ENCODE measurements at regions not wholly inside any gene's neighbourhood (a gene's known extent, or its start where the extent isn't known, plus 50 kb on each side); places are given as distances from the start of the nearest gene placed in this dataset.

GRCh38 chr21:27534206-27534605, 567.3 kb upstream of the ADAMTS5 start (continued):
- TF ChIP-seq ZNF462 (CRISPR knock-in tag; IDR thresholded peaks at IDR 0.05) (no peak), NANOG (IDR thresholded peaks at IDR 0.05; ENCODE audit: borderline replicate concordance) (no peak)

GRCh38 chr21:27532076-27532475, 565.2 kb upstream of the ADAMTS5 start:
- no peaks in the 10 kb centered on the region for H3K27me3 ChIP-seq (ENCODE audit: insufficient read depth)
- no peaks in the 10 kb centered on the region for H3F3A ChIP-seq (replicated peaks; ENCODE audit: low read depth)
- H3K4me3 Mint-ChIP-seq, result no peak overlapping the region
- no peaks in the 10 kb centered on the region for H3K36me3 ChIP-seq (ENCODE audit: insufficient read depth)
- no peaks in the 10 kb centered on the region for H3K9me2 ChIP-seq (ENCODE audit: insufficient read depth)
- no peaks in the 10 kb centered on the region for H3K4me1 Mint-ChIP-seq
- H3K27me3 Mint-ChIP-seq (ENCODE audit: insufficient read depth, low read depth, poor library complexity), result no peaks in the 10 kb centered on the region
- no peaks in the 10 kb centered on the region for H3K36me3 Mint-ChIP-seq (ENCODE audit: low read depth)
- H4K20me1 ChIP-seq (replicated peaks; ENCODE audit: insufficient read depth), result no peaks in the 10 kb centered on the region
- ATAC-seq (no peak), DNase-seq (ENCODE audit: low spot score) (no peak)
- H3K27ac Mint-ChIP-seq, result no peak overlapping the region; the same call in 1 of the 2 replicates
- no peak overlapping the region for H3K27ac ChIP-seq (ENCODE audit: low read depth)
- H2AFZ ChIP-seq, result no peak overlapping the region; the same call in 1 of the 2 replicates
- no peak overlapping the region for H3K4me2 ChIP-seq
- no peaks in the 10 kb centered on the region for H3K79me2 ChIP-seq (replicated peaks; ENCODE audit: insufficient read depth)
- no peaks in the 10 kb centered on the region for H3K4me1 ChIP-seq (ENCODE audit: insufficient read depth)
- no peak overlapping the region for H3K4me3 ChIP-seq
- no peaks in the 10 kb centered on the region for H3K9me3 Mint-ChIP-seq
- no peak for TF ChIP-seq EZH2phosphoT487 (IDR thresholded peaks at IDR 0.05; ENCODE audit: unreplicated experiment)
- TF ChIP-seq ZNF114 (CRISPR knock-in tag; IDR thresholded peaks at IDR 0.05), result no peak
- no peak for TF ChIP-seq POLR2AphosphoS5 (IDR thresholded peaks at IDR 0.05; ENCODE audit: low read depth)
- TF ChIP-seq ZNF462 (CRISPR knock-in tag; IDR thresholded peaks at IDR 0.05), result no peak
- TF ChIP-seq JUNB (IDR thresholded peaks at IDR 0.05; ENCODE audit: unreplicated experiment), result no peak
- no peak for TF ChIP-seq ETS1 (IDR thresholded peaks at IDR 0.05)

Measured in GM23338 (cell line).